ENCODE measurements at regions not wholly inside any gene's neighbourhood (a gene's known extent, or its start where the extent isn't known, plus 50 kb on each side); places are given as distances from the start of the nearest gene placed in this dataset.
"Not testable (repeated sequence)": the region's sequence is repeated elsewhere in the genome, so short reads cannot be mapped to it uniquely, and the experiment has no call there.

DNA sequence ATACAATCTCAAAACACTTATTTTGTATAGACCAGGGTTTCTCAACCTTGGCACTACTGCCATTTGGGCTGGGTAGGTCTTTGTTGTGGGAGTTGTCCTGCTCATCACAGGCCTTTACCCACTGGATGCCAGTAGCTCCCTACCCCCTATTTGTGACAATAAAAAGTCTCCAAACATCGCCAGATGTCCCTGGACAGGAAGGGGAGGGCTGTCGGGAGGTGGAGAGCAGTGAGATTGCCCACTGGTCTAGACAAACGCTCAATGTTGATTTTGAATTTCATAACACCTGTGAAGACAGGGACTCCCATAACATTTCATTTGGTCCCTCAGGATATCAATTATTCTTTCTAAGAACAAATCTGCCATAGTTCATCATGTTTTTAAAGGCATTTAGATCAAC lies 151.7 kb upstream of the PTPRG start:
- TF ChIP-seq POLR2A (IDR thresholded peaks at IDR 0.05), result no peak
- TF ChIP-seq CTCF (IDR thresholded peaks at IDR 0.05), result no peak
- no peak for TF ChIP-seq EP300 (IDR thresholded peaks at IDR 0.05)
- TF ChIP-seq POLR2AphosphoS5 (IDR thresholded peaks at IDR 0.05), result no peak
- no peaks in the 10 kb centered on the region for H3K4me1 ChIP-seq
- 78% methylated on average over 3 of the region's 3 CpGs for WGBS
- H3K27ac ChIP-seq, result no peak overlapping the region
- H3K9me3 ChIP-seq, result no peaks in the 10 kb centered on the region
- no peaks in the 10 kb centered on the region for H3K36me3 ChIP-seq
- H3K27me3 ChIP-seq, result no peaks in the 10 kb centered on the region
- H3K4me3 ChIP-seq, result no peak overlapping the region
- DNase-seq (ENCODE audit: low spot score in 2 of 2), result no peak

GRCh38 chr3:61410358-61410757 lies 151.0 kb upstream of the PTPRG start:
- not testable (repeated sequence) for H3K9me3 ChIP-seq; DNase-seq (ENCODE audit: low spot score in 2 of 2); H3K4me1 ChIP-seq; H3K27me3 ChIP-seq; H3K27ac ChIP-seq; H3K36me3 ChIP-seq; H3K4me3 ChIP-seq
- WGBS, result 80% methylated on average over 4 of the region's 4 CpGs

GRCh38 chr3:61411009-61411662 lies 150.2 kb upstream of the PTPRG start:
- no peak overlapping the region for H3K4me3 ChIP-seq
- no peak overlapping the region for H3K27ac ChIP-seq
- no peak for DNase-seq (ENCODE audit: low spot score in 2 of 2)
- 93% methylated on average over 3 of the region's 3 CpGs for WGBS
- no peaks in the 10 kb centered on the region for H3K27me3 ChIP-seq
- no peaks in the 10 kb centered on the region for H3K4me1 ChIP-seq
- no peaks in the 10 kb centered on the region for H3K36me3 ChIP-seq
- TF ChIP-seq POLR2AphosphoS5 (IDR thresholded peaks at IDR 0.05) (no peak), CTCF (IDR thresholded peaks at IDR 0.05) (no peak), POLR2A (IDR thresholded peaks at IDR 0.05) (no peak), EP300 (IDR thresholded peaks at IDR 0.05) (no peak)
- H3K9me3 ChIP-seq, result no peaks in the 10 kb centered on the region

GRCh38 chr3:61414456-61414855 lies 146.9 kb upstream of the PTPRG start:
- Histone ChIP-seq H3K9me3 (no peaks in the 10 kb centered on the region), H3K27me3 (no peaks in the 10 kb centered on the region), H3K4me1 (no peaks in the 10 kb centered on the region), H3K4me3 (no peak overlapping the region), H3K27ac (no peak overlapping the region), H3K36me3 (no peaks in the 10 kb centered on the region)
- TF ChIP-seq POLR2A (IDR thresholded peaks at IDR 0.05) (no peak), CTCF (IDR thresholded peaks at IDR 0.05) (no peak), POLR2AphosphoS5 (IDR thresholded peaks at IDR 0.05) (no peak), EP300 (IDR thresholded peaks at IDR 0.05) (no peak)
- DNase-seq (ENCODE audit: low spot score in 2 of 2), result no peak
- WGBS, result 91% methylated on average over 4 of the region's 4 CpGs

- no peak overlapping the region for H3K4me3 ChIP-seq
- 74% methylated on average over 2 of the region's 2 CpGs for WGBS
Measured at GRCh38 chr3:61415201-61415600, 146.2 kb upstream of the PTPRG start.

More at GRCh38 chr3:61415201-61415600, 146.2 kb upstream of the PTPRG start:
- Histone ChIP-seq H3K4me1 (no peaks in the 10 kb centered on the region), H3K36me3 (no peaks in the 10 kb centered on the region), H3K27me3 (no peaks in the 10 kb centered on the region), H3K9me3 (no peaks in the 10 kb centered on the region), H3K27ac (no peak overlapping the region)
- DNase-seq (ENCODE audit: low spot score in 2 of 2), result no peak
- TF ChIP-seq POLR2AphosphoS5 (IDR thresholded peaks at IDR 0.05) (no peak), CTCF (IDR thresholded peaks at IDR 0.05) (no peak), EP300 (IDR thresholded peaks at IDR 0.05) (no peak), POLR2A (IDR thresholded peaks at IDR 0.05) (no peak)
